ENCODE measurements at regions not wholly inside any gene's neighbourhood (a gene's known extent, or its start where the extent isn't known, plus 50 kb on each side); places are given as distances from the start of the nearest gene placed in this dataset.

DNA sequence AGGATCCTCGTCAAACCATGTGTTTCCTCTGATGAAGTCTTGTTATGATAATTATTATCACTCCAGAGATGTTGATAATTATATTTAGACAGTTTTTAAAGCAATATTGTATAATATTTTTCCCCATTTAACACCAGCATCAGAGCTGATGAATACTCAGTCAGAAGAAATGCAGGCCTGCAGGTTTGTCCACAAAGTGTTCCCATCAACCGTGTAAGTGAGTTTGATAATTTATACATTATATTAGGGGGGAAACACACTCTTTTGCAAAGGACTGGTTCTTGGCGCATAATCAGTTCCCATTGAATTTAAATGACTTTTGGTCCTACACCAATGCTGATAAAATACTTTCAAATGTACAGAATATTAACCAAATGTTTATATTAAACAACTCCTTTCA, 454.8 kb downstream of the TOX3 start:
- Mint-ChIP-seq H3K27ac (ENCODE audit: unreplicated experiment) (no peak overlapping the region), H3K9me3 (ENCODE audit: low read depth) (no peaks in the 10 kb centered on the region), H3K36me3 (ENCODE audit: low read depth) (no peaks in the 10 kb centered on the region), H3K27me3 (ENCODE audit: low read depth) (no peaks in the 10 kb centered on the region), H3K4me1 (ENCODE audit: low read depth) (peaks cover 7% of the 10 kb centered on the region), H3K4me3 (ENCODE audit: unreplicated experiment) (no peak overlapping the region)
- no peak for DNase-seq (ENCODE audit: low spot score)
- TF ChIP-seq, protein P1, sequence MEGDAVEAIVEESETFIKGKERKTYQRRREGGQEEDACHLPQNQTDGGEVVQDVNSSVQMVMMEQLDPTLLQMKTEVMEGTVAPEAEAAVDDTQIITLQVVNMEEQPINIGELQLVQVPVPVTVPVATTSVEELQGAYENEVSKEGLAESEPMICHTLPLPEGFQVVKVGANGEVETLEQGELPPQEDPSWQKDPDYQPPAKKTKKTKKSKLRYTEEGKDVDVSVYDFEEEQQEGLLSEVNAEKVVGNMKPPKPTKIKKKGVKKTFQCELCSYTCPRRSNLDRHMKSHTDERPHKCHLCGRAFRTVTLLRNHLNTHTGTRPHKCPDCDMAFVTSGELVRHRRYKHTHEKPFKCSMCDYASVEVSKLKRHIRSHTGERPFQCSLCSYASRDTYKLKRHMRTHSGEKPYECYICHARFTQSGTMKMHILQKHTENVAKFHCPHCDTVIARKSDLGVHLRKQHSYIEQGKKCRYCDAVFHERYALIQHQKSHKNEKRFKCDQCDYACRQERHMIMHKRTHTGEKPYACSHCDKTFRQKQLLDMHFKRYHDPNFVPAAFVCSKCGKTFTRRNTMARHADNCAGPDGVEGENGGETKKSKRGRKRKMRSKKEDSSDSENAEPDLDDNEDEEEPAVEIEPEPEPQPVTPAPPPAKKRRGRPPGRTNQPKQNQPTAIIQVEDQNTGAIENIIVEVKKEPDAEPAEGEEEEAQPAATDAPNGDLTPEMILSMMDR (IDR thresholded peaks at IDR 0.05), result no peak

DNA sequence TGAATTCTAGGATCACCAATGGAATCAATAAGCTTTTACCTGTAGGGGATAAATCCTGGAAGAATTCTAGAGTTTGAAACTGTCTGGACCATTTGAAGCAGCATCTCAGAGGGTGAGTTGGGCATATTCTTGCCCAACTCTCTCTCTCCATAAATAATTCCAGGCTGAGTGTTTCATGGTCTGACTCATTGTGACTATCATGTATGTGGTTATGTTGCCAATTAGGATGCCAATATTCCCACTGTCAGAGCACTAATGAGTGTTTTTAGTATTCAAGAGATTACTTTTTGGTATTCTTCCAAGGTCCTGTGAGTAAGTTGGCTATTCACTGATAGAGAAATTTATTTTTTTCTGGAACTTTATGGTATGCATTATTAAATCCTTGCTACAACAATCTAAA, 456.9 kb downstream of the TOX3 start:
- Mint-ChIP-seq H3K4me1 (ENCODE audit: low read depth) (peaks cover 7% of the 10 kb centered on the region), H3K36me3 (ENCODE audit: low read depth) (no peaks in the 10 kb centered on the region), H3K27ac (ENCODE audit: unreplicated experiment) (no peak overlapping the region), H3K27me3 (ENCODE audit: low read depth) (no peaks in the 10 kb centered on the region), H3K4me3 (ENCODE audit: unreplicated experiment) (no peak overlapping the region), H3K9me3 (ENCODE audit: low read depth) (no peaks in the 10 kb centered on the region)
- TF ChIP-seq, protein P1 (IDR thresholded peaks at IDR 0.05), result no peak
- DNase-seq (ENCODE audit: low spot score), result no peak

DNA sequence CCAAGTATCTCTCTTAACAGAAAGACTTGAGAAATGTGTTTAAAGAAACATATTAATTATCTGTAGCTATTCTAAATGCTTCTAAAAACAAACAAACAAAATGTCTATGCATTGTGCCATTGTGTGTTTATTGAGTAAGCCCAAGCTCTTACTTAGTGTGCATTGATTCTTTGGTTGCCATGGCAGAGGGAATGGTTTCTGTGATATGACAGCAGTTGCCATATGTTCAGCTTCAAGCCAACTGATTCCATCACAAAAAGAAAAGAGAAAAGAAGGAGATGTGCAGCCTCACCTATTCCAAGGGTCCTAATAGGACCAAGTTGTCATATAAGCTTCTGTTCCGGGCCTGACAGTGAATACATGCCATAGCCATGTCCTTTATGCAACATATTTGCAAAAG, 457.5 kb downstream of the TOX3 start:
- no peaks in the 10 kb centered on the region for H3K27me3 Mint-ChIP-seq (ENCODE audit: low read depth)
- H3K36me3 Mint-ChIP-seq (ENCODE audit: low read depth), result no peaks in the 10 kb centered on the region
- peaks cover 7% of the 10 kb centered on the region for H3K4me1 Mint-ChIP-seq (ENCODE audit: low read depth)
- no peak for DNase-seq (ENCODE audit: low spot score)
- no peak overlapping the region for H3K4me3 Mint-ChIP-seq (ENCODE audit: unreplicated experiment)
- peaks cover 2% of the 10 kb centered on the region for H3K9me3 Mint-ChIP-seq (ENCODE audit: low read depth)
- no peak overlapping the region for H3K27ac Mint-ChIP-seq (ENCODE audit: unreplicated experiment)
- TF ChIP-seq, protein P1 (IDR thresholded peaks at IDR 0.05), result no peak

DNA sequence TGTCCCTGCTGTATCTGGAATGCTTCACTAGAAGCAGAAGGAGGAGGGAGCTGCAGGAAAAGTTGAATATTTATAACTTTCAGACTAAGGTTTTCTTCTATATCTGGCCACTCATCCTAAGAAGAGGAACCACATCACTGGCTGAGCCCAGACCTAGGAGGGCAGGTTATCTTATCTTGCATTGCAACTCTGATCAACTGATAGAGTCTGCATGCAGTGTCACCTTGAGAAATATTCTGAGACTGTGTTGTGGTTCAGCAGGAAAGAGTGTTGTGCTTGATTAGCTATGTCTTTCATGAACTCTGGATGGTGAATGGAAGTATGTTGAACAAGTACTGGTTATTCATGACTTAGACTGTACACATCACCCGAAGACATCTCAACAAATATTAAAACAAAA, 460.0 kb downstream of the TOX3 start:
- DNase-seq (ENCODE audit: low spot score), result no peak
- Mint-ChIP-seq H3K36me3 (ENCODE audit: low read depth) (no peaks in the 10 kb centered on the region), H3K4me1 (ENCODE audit: low read depth) (peaks cover 7% of the 10 kb centered on the region), H3K27ac (ENCODE audit: unreplicated experiment) (no peak overlapping the region), H3K27me3 (ENCODE audit: low read depth) (no peaks in the 10 kb centered on the region), H3K4me3 (ENCODE audit: unreplicated experiment) (no peak overlapping the region), H3K9me3 (ENCODE audit: low read depth) (peaks cover 2% of the 10 kb centered on the region)
- TF ChIP-seq, protein P1 (IDR thresholded peaks at IDR 0.05), result no peak

DNA sequence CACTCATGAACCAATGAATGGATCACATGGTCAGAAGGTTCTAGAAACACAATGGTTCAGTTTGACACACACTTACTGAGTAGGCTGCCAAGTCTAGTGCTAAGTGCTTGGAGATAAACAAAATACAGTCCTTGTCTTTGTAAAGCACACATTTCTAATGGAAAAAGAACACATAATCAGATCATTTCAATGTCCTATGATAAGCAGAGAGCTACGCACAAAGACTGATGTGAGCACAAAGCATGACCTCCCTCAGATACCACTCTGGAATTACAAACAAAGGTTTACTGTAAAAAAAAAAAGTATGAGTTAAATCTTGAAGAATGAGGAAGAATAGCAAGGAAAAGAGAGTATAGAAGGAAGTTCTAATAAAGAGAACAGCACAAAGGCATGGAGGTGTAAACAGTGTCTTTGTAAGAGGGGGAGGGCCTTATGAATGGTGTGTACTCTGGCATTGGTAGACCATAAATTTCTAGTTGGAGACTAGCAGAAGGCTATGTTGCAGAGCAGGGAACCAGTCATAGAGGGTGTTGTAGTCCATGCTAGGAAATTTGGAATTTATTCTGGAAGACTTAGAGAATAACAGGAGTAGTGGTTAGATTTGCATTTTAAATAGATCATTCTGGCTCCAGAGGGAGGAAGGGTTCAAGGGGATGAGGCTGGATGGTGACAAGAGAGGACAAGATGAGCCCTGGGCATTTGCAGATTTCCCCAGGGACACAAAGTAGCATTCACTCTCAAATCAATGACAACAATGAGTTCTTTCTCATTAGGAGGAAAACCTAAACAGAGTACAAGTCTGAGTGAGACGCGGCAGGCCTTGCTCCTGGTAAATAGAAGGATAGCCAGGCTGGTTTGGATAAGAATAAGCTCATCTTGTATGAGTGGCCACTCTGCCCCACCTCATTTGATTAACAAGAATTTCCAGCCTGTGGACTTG, 468.0 kb downstream of the TOX3 start:
- TF ChIP-seq, protein P1 (IDR thresholded peaks at IDR 0.05), result no peak
- Mint-ChIP-seq H3K27ac (ENCODE audit: unreplicated experiment) (no peak overlapping the region), H3K4me3 (ENCODE audit: unreplicated experiment) (no peak overlapping the region)

More for the DNA sequence above, 468.0 kb downstream of the TOX3 start:
- H3K4me1 Mint-ChIP-seq (ENCODE audit: low read depth), result no peaks in the 10 kb centered on the region
- no peaks in the 10 kb centered on the region for H3K9me3 Mint-ChIP-seq (ENCODE audit: low read depth)
- no peaks in the 10 kb centered on the region for H3K36me3 Mint-ChIP-seq (ENCODE audit: low read depth)
- H3K27me3 Mint-ChIP-seq (ENCODE audit: low read depth), result no peaks in the 10 kb centered on the region
- no peak for DNase-seq (ENCODE audit: low spot score)

All from chondrocyte (in vitro differentiated cells).